ENCODE measurements at regions not wholly inside any gene's neighbourhood (a gene's known extent, or its start where the extent isn't known, plus 50 kb on each side); places are given as distances from the start of the nearest gene placed in this dataset.

DNA sequence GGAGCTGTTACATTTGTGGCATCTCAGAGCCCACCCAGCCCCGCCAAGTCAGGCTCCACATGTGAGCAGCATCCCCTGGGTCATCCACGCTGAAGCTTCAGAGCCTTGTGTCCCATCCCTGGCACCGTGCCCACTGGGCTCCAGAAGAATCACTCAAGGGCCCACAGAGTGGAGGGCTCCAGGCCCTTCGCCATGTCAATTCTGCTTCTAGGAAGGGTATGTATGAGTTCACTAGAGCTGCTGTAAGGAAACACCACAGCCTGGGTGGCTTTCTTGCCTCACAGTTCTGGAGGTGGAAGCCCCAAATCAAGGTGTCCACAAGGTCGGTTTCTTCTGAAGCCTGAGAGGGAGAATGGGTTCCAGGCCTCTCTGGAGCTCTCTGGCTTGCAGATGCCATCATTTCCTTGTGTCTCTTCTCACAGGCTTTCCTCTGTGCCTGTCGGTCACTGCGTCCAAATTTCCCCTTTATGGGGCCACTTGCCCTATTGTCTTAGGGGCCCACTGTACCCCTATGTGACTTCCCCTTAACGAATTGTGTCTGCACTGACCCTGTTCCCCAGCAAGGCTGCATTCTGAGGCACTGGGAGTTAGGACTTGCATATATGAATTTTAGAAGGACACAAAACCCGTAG, 1476.0 kb downstream of the TBC1D22A start:
- TF ChIP-seq, protein P1, sequence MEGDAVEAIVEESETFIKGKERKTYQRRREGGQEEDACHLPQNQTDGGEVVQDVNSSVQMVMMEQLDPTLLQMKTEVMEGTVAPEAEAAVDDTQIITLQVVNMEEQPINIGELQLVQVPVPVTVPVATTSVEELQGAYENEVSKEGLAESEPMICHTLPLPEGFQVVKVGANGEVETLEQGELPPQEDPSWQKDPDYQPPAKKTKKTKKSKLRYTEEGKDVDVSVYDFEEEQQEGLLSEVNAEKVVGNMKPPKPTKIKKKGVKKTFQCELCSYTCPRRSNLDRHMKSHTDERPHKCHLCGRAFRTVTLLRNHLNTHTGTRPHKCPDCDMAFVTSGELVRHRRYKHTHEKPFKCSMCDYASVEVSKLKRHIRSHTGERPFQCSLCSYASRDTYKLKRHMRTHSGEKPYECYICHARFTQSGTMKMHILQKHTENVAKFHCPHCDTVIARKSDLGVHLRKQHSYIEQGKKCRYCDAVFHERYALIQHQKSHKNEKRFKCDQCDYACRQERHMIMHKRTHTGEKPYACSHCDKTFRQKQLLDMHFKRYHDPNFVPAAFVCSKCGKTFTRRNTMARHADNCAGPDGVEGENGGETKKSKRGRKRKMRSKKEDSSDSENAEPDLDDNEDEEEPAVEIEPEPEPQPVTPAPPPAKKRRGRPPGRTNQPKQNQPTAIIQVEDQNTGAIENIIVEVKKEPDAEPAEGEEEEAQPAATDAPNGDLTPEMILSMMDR (IDR thresholded peaks at IDR 0.05; ENCODE audit: low read depth, low read length), result no peak
- TF ChIP-seq MYC (IDR thresholded peaks at IDR 0.05; ENCODE audit: low read depth, low read length) (no peak), POLR2A (IDR thresholded peaks at IDR 0.05; ENCODE audit: extremely low read depth, insufficient read length) (no peak)
- TF ChIP-seq, protein P2, sequence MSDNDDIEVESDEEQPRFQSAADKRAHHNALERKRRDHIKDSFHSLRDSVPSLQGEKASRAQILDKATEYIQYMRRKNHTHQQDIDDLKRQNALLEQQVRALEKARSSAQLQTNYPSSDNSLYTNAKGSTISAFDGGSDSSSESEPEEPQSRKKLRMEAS (IDR thresholded peaks at IDR 0.05; ENCODE audit: low read depth, low read length), result no peak

DNA sequence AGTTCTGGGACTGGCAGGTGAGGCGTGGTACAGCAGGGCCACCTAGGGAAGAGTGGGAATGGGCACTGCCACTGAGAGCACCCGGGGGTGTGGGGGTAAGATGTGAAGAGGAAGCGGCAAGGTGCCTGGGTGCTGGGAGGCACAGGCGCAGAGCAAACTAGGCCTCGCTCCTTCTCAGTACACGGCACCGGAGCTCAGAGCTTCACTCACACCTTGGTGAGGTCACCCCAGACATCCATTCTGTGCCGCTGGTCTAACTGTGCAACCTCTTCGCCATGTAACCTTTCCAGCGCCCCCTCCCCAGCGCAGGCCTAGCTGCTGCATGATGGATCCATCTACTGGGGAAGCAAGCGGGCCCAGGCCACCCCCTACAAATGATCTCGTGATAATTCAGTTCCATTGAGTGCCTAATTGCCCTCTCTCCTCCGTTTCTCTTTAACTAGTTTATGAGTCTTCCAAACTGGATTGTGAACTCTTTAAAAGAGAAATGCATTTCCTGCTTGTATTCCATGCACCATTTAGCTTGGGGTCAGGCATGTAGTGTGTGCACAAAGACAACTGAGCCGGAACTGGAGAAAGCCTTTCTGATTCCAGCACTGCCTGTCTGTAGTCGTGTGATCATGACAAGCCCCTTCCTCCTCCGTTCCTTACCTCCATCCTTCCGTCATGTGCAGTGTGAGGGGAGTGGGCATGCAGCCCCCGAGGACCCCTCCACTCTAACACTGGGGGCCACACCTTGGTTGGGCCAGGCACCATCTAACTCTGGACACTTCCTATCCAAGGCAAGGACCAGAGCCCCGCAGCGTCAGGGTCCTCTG, 1475.2 kb downstream of the TBC1D22A start:
- DNase-seq (ENCODE audit: low read depth), result no peak
- no peak for TF ChIP-seq MYC (IDR thresholded peaks at IDR 0.05; ENCODE audit: low read depth, low read length)
- TF ChIP-seq, protein P1 (IDR thresholded peaks at IDR 0.05; ENCODE audit: low read depth, low read length), result no peak
- TF ChIP-seq, protein P2 (IDR thresholded peaks at IDR 0.05; ENCODE audit: low read depth, low read length), result no peak
- TF ChIP-seq POLR2A (IDR thresholded peaks at IDR 0.05; ENCODE audit: extremely low read depth, insufficient read length), result no peak
- no peak overlapping the region for H3K4me3 ChIP-seq (ENCODE audit: low read depth, low read length)

More for the DNA sequence above, 1476.0 kb downstream of the TBC1D22A start:
- H3K4me3 ChIP-seq (ENCODE audit: low read depth, low read length), result no peak overlapping the region
- no peak for DNase-seq (ENCODE audit: low read depth)

DNA sequence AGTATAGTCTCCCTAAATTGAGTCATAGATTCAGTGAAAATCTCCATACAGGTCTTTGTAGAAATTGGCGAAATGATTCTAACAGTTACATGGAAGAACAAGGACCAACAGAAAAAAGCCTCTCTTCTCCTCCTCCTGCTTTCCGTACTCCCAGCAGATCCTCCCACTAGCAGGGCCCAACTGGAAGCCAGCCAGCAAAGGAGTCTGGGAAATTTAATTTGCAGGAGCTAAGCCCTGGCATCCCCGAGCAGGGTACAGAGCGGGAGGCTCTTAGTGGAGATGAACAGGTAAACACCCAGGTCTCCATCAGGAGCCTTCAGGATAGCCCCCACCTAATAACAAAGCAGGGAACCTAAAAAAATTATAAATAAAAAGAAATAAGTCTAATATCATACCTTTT, 1473.8 kb downstream of the TBC1D22A start:
- TF ChIP-seq, protein P2 (IDR thresholded peaks at IDR 0.05; ENCODE audit: low read depth, low read length), result no peak
- TF ChIP-seq, protein P1 (IDR thresholded peaks at IDR 0.05; ENCODE audit: low read depth, low read length), result no peak
- no peak for TF ChIP-seq MYC (IDR thresholded peaks at IDR 0.05; ENCODE audit: low read depth, low read length)
- no peak for TF ChIP-seq POLR2A (IDR thresholded peaks at IDR 0.05; ENCODE audit: extremely low read depth, insufficient read length)
- H3K4me3 ChIP-seq (ENCODE audit: low read depth, low read length), result no peak overlapping the region
- DNase-seq (ENCODE audit: low read depth), result no peak

DNA sequence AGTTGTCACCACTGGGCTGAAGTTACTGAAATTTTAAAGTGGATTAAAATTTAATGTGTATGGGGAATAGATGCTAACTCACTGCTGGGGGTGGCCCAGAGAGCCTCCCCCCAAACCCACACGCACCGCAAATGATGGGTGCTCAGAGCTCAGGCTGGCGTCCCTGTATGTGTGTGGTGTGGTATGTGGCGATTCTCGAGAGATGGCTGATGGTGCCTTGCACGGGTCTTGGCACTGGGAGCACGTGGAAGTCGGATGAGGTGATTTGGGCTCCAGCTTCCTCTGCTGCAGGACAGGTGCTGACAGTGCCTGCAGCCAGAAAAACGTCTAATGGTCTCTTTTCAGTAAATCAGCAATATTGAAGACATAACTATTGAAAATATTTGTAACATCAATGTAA, 1473.3 kb downstream of the TBC1D22A start:
- no peak for DNase-seq (ENCODE audit: low read depth)
- no peak overlapping the region for H3K4me3 ChIP-seq (ENCODE audit: low read depth, low read length)
- TF ChIP-seq POLR2A (IDR thresholded peaks at IDR 0.05; ENCODE audit: extremely low read depth, insufficient read length), result no peak
- no peak for TF ChIP-seq MYC (IDR thresholded peaks at IDR 0.05; ENCODE audit: low read depth, low read length)
- TF ChIP-seq, protein P2 (IDR thresholded peaks at IDR 0.05; ENCODE audit: low read depth, low read length), result no peak
- TF ChIP-seq, protein P1 (IDR thresholded peaks at IDR 0.05; ENCODE audit: low read depth, low read length), result no peak

DNA sequence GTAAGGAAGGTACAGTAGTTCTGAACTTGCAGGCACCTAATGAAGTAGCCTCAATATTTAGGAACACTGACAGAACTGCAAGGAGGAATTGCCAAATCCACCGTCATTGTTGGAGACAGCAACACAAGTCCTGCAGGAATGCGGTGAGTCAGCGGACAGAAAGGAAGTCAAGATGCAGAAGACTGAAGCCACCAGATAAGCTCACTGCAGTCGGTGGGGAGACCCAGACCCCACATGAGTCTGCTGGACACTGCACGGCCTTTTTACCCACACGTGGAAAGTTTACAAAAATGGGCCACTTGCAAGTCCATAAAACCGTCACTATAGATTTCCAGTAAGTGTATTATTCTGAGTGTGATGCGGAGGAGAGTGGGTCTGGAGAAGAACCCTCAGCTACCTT, 1471.6 kb downstream of the TBC1D22A start:
- TF ChIP-seq POLR2A (IDR thresholded peaks at IDR 0.05; ENCODE audit: extremely low read depth, insufficient read length), result no peak
- TF ChIP-seq MYC (IDR thresholded peaks at IDR 0.05; ENCODE audit: low read depth, low read length), result no peak
- TF ChIP-seq, protein P1 (IDR thresholded peaks at IDR 0.05; ENCODE audit: low read depth, low read length), result no peak
- TF ChIP-seq, protein P2 (IDR thresholded peaks at IDR 0.05; ENCODE audit: low read depth, low read length), result no peak
- DNase-seq (ENCODE audit: low read depth), result no peak
- no peak overlapping the region for H3K4me3 ChIP-seq (ENCODE audit: low read depth, low read length)

All from NB4 (cell line).